OCI-LY7 (cell line): ENCODE measurements at regions not wholly inside any gene's neighbourhood (a gene's known extent, or its start where the extent isn't known, plus 50 kb on each side); places are given as distances from the start of the nearest gene placed in this dataset.

Experiments used
- BruUV-seq: library from RNA; stranded (reverse); fragments of 400-500 nt; replicated peaks from 2 replicates; lab custom pipeline; 2021; lab: Mats Ljungman, UMichigan
- CTCF ChIA-PET: fragments of 300-600 bp; sonication (Branson Sonifier 250); formaldehyde crosslinking; loops from one replicate; lab custom pipeline; 2022; ENCODE audit warnings: antibody characterized with exemption; ENCODE audit not compliant: unreplicated experiment; lab: Charles Lee
- POLR2A ChIA-PET: fragments of 300-600 bp; sonication (Branson Sonifier 250); formaldehyde crosslinking; loops from one replicate; lab custom pipeline; 2022; ENCODE audit warnings: antibody characterized with exemption; lab: Charles Lee
- DNase-seq: peaks from one replicate; pipeline ENCODE4 v3.0.0-alpha.2; 2015; ENCODE audit warnings: low spot score
- H2AFZ ChIP-seq: fragments of 200-600 bp; sonication (generic), shearing (Covaris generic); 2 replicates; pipeline ENCODE4 v1.6.1; 2014; ENCODE audit warnings: mild to moderate bottlenecking, antibody characterized with exemption, low read length, moderate library complexity
- H3K27ac ChIP-seq: fragments of 200-600 bp; sonication (generic); 2 replicates; pipeline ENCODE4 v1.5.1; 2014; ENCODE audit warnings: mixed run types, low read depth, mild to moderate bottlenecking, moderate library complexity, low read length, inconsistent platforms; ENCODE audit not compliant: poor library complexity, severe bottlenecking
- H3K36me3 ChIP-seq: fragments of 200-600 bp; sonication (generic); 2 replicates; pipeline ENCODE4 v1.6.1; 2014; ENCODE audit warnings: mild to moderate bottlenecking, antibody characterized with exemption, low read length, moderate library complexity, mixed read lengths; ENCODE audit not compliant: insufficient read depth
- H3K4me1 ChIP-seq: fragments of 200-600 bp; sonication (generic); 2 replicates; pipeline ENCODE4 v1.5.1; 2014; ENCODE audit warnings: mild to moderate bottlenecking, low read length; ENCODE audit not compliant: insufficient read depth, poor library complexity, severe bottlenecking
- H3K4me2 ChIP-seq: fragments of 200-600 bp; sonication (generic); 2 replicates; pipeline ENCODE4 v1.6.1; 2014; ENCODE audit warnings: mild to moderate bottlenecking, low read length
- H3K4me3 ChIP-seq: fragments of 200-600 bp; sonication (generic); 2 replicates; pipeline ENCODE4 v1.5.1; 2014; ENCODE audit warnings: mild to moderate bottlenecking, low read depth, low read length; ENCODE audit not compliant: poor library complexity, severe bottlenecking
- H3K79me2 ChIP-seq: fragments of 200-600 bp; sonication (generic); 2 replicates; pipeline ENCODE4 v1.6.1; 2016; ENCODE audit warnings: low read depth, mild to moderate bottlenecking, low read length, moderate library complexity, mixed read lengths; ENCODE audit not compliant: insufficient read depth
- H3K9me2 ChIP-seq: fragments of 200-600 bp; sonication (generic); 2 replicates; pipeline ENCODE4 v1.6.1; 2016; ENCODE audit warnings: mild to moderate bottlenecking, low read length, mixed read lengths; ENCODE audit not compliant: insufficient read depth
- H3K9me3 ChIP-seq: fragments of 200-600 bp; sonication (generic); 2 replicates; pipeline ENCODE4 v1.6.1; 2014; ENCODE audit warnings: mild to moderate bottlenecking, mixed run types, low read length, mixed read lengths
- H4K20me1 ChIP-seq: fragments of 200-600 bp; sonication (generic); 2 replicates; pipeline ENCODE4 v1.6.1; 2014; ENCODE audit warnings: mild to moderate bottlenecking, antibody characterized with exemption, low read length, moderate library complexity, mixed read lengths; ENCODE audit not compliant: insufficient read depth
- CTCF ChIP-seq: fragments of 200-600 bp; sonication (generic); conservative IDR thresholded peaks from 2 replicates; pipeline ENCODE4 v1.5.1; 2014; ENCODE audit warnings: mild to moderate bottlenecking, antibody characterized with exemption, low read length, moderate library complexity, mixed read lengths
- EZH2phosphoT487 ChIP-seq: fragments of 200-600 bp; sonication (generic); IDR thresholded peaks from 2 replicates; pipeline ENCODE4 v1.6.1; 2018; ENCODE audit warnings: low read depth, borderline replicate concordance, mild to moderate bottlenecking, mixed run types, antibody characterized with exemption, low read length, moderate library complexity, mixed read lengths
- intact Hi-C: fragments of 100-400 bp; cut with micrococcal nuclease; formaldehyde crosslinking; loops from one replicate; pipeline ENCODE4 v1.10.0; 2022; ENCODE audit not compliant: unreplicated experiment

DNA sequence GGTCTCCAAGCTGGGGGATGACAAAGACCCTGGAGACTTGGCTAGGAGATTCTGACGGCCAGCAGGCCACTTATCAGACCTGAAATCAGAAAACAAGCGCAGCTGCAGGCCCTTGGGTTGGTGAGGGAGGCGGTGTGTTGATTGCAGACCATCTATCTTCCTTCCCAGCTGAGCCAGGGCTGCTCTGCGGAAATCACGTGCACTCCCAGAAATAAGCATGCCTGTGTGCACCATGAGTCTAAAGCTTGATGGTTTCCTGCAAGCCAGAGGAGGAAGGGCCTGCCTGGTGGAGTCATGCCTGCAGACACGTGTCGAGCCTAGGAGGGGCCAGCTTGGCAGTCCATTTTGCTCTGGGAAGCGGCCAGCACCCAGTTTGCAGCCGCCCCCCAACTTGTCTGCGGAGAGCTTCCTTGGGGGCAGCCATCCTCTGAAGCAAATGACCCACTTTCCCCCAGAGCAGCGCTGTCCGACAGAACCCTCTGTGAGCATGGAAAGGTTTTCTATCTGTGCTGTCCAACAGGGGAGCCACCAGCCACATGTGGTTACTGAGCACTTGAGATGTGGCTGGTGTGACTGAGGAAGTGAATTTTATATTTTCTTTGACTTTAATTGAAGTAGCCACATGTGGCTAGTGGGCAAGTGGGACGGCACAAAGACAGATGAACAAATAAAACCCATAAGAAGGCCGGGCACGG lies 175.7 kb upstream of the BCOR start:
- Histone ChIP-seq H3K4me2 (no peak overlapping the region), H3K9me3 (no peaks in the 10 kb centered on the region), H3K27ac (no peak overlapping the region), H3K36me3 (no peaks in the 10 kb centered on the region), H2AFZ (no peak overlapping the region), H3K4me1 (peaks cover 1% of the 10 kb centered on the region), H3K79me2 (no peaks in the 10 kb centered on the region), H3K9me2 (no peaks in the 10 kb centered on the region), H4K20me1 (no peaks in the 10 kb centered on the region), H3K4me3 (no peak overlapping the region)
- no TSS peak for BruUV-seq
- ChIA-PET CTCF (no interaction called here), POLR2A (no interaction called here)
- intact Hi-C loops = no loop called here
- no peak for DNase-seq
- TF ChIP-seq CTCF (no peak), EZH2phosphoT487 (no peak)

GRCh38 chrX:40272776-40273175 lies 175.0 kb upstream of the BCOR start:
- Histone ChIP-seq H3K9me3 (no peaks in the 10 kb centered on the region), H4K20me1 (no peaks in the 10 kb centered on the region), H3K27ac (no peak overlapping the region), H3K4me3 (no peak overlapping the region), H2AFZ (no peak overlapping the region), H3K79me2 (no peaks in the 10 kb centered on the region), H3K4me2 (no peak overlapping the region), H3K36me3 (no peaks in the 10 kb centered on the region), H3K4me1 (peaks cover 9% of the 10 kb centered on the region), H3K9me2 (no peaks in the 10 kb centered on the region)
- POLR2A ChIA-PET = no interaction called here
- CTCF ChIA-PET = no interaction called here
- BruUV-seq = no TSS peak
- TF ChIP-seq CTCF = no peak
- TF ChIP-seq EZH2phosphoT487 = no peak
- intact Hi-C loops = no loop called here
- no peak for DNase-seq

GRCh38 chrX:40272141-40272540 lies 174.4 kb upstream of the BCOR start:
- Histone ChIP-seq H4K20me1 (no peaks in the 10 kb centered on the region), H3K4me3 (no peak overlapping the region), H2AFZ (no peak overlapping the region), H3K9me2 (no peaks in the 10 kb centered on the region), H3K27ac (no peak overlapping the region), H3K4me2 (no peak overlapping the region), H3K79me2 (no peaks in the 10 kb centered on the region), H3K9me3 (no peaks in the 10 kb centered on the region), H3K36me3 (no peaks in the 10 kb centered on the region), H3K4me1 (peaks cover 15% of the 10 kb centered on the region)
- DNase-seq = no peak
- intact Hi-C loops = no loop called here
- CTCF ChIA-PET = no interaction called here
- TF ChIP-seq EZH2phosphoT487 = no peak
- no peak for TF ChIP-seq CTCF
- BruUV-seq = no TSS peak
- POLR2A ChIA-PET = interaction anchor here (0.7 kb wide), 1 partner anchor 1274 kb away, joined by 3 read pairs; no protein-coding TSS in a partner anchor
